Femur (tissue), 1 donor: ENCODE measurements at regions not wholly inside any gene's neighbourhood (a gene's known extent, or its start where the extent isn't known, plus 50 kb on each side); places are given as distances from the start of the nearest gene placed in this dataset.
"Not testable (repeated sequence)": the region's sequence is repeated elsewhere in the genome, so short reads cannot be mapped to it uniquely, and the experiment has no call there.

Source experiments
- DNase-seq: peaks from one replicate; pipeline ENCODE4 v3.0.0-alpha.2; 2017

DNA sequence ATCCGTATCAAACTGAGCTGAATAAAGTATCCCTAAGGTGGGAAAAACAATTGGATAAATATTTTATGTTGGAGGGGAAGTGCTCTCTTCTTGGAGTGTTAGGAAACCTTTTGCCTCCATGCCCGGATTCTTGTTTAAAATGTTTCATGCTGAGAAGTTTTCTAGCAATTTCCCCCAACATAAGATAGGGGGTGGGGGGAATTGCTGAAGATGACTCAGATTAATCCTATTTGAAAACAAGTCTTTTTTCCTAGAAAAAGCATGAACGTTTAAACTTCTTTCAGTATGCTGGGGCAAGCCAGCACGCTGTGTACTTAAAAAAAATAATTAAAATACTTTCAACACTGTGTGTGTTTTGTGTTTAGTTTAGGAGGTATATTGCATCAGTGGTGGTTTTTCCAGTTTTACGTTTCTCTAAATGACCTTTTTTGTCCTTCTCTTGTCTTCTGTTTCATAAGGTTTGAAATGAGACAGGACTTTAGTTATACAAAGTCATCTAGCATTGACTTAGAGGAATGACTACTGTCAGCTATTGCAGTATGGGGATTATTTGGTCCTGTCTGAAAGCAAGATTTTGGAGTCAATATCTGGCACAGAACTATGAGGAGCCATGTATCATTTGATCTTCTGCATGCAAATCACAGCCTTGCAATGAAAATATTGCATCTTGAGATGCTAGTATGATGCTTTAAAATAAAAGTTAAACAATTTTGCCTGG, 295.9 kb downstream of the GATA3 start:
- DNase-seq = no peak

DNA sequence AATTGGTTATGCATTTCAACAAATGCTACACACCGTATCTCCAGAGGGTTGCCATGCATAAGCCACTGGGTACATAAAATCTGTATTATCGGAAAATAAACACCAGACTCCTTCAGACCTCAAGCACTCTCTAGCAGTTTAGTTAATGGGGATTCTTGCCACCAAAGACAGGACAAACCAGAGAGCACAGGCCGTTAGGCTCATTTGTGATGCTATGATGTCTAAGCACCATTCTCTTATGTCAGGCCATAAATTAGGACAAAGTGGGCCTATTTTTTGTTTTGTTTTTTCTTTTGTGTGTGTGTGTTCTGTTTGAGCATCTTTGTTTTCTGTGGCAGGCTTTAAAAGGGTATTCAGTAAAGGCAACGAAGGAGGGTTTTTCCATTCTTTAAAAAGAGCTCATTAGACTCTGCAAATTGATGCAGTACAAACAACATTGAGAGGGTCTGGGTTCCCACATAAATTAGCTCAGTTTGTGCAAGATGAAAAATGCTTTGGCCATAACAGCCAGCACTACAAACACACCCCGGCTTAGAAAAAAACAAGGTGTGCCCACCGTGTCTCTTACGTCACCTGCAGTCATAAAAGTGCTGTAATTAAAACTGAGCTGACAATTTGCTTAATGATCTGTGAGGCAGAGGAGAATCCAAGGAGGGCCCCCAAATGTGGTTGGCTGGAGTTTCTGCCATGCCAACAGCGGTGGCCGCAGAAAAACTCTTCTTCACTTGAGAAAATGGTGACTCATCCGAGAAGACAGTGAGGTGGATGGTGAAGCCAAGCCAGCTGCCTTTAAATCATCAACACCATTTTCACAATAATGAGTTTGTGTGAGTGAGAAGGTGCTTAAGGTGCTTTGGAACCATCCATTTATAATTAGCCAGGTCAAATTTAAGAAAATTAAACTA, 297.9 kb downstream of the GATA3 start:
- no peak for DNase-seq

GRCh38 chr10:8356283-8356682, 301.8 kb downstream of the GATA3 start:
- DNase-seq = no peak

DNA sequence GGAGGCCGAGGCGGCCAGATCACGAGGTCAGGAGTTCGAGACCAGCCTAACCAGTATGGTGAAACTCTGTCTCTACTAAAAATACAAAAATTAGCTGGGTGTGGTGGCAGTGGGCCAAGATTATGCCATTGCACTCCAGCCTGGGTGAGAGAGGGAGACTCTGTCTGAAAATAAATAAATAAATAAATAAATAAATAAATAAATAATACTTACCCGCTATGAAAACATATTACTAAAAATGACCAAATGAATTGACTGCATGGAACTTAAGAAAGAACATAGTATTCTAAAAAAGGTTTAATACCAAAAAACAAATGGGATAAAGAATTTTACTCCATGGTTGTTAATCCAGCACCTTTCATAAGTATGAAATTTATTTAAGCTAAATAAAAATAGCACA, 305.0 kb downstream of the GATA3 start:
- no peak for DNase-seq

DNA sequence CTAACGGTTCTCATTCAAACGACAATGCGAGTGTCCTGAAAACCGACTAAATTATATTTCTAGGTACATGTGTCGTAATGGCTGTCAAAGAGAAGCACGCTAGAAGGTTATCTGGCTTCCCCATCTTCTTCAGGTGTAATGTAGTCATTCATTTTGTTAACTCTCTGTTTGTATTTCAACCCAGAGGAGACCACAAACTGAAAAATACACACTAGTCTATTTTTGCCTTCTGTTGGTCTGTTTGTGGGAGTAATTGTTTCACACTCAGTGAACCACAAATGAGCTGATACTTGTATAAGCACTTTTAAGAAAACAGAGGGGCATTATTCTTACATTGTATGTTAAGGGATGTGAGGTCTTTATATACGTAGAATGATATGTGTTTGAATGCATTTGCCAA, 305.9 kb downstream of the GATA3 start:
- no peak for DNase-seq

GRCh38 chr10:8360814-8361509, 306.5 kb downstream of the GATA3 start:
- DNase-seq = no peak

DNA sequence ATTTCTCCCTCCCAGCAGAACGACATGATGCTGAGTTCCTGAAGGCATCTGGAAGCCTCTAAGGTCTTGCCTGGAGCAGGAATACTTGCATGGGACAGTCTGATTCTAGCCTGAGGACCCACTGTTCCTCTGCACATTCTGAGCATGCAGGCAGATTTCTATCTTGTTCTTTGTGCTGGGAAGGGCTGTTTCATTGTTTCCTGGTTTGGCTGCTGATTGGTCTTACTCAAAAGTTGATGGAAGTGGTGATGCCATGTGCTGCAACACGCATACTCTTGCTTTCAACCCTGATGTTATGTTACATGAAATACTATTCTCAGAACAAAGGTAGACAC, 307.0 kb downstream of the GATA3 start:
- no peak for DNase-seq

DNA sequence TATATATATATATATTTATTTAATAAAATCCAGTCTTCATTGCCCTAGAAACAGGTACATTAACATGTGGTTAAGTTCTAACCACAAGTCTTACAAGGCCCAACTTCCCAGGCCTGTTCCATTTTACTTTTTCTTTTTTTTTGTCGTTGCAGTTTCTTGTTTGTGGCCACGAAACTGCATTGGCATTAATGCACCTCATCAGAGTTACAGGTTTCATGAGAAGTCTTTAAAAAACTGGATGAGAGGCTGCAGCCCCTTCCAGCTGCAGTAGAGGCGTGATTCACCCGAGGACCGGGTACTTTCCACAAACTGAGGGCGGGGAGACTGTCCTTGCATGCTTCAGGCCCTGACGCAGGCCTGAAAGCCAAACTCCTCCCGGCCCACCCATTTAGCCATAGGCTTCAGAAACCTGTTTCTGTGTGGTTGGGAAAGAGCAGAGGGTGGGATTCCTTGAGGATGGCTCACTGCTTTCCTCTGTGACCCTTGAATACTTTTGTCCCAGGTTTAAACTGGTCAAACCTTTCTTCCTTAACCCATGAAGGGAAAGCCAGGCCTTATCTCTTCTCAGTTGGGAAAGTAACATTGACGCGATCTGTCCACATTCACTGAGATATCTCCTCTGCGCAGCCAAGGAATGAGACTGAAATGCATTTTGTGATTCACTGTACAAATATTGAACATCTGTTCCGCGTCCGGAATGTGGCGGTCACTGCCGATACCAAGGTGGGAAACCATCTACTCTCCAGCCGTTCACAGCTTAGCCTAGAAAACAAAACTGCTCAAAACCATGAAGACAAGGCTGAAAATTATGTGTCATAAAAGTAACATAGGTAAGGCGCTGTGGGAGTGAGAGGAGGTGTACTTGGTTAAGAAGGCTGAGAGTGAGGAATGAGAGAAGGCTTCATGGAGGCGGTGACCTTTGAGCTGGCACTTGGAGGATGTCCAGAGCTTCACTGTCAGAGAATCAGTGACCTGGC, 311.7 kb downstream of the GATA3 start:
- peak; percentile 23 for DNase-seq

- not testable (repeated sequence) for DNase-seq
Observed at GRCh38 chr10:8367672-8368411, 313.4 kb downstream of the GATA3 start.

- no peak for DNase-seq
Observed at GRCh38 chr10:8369666-8370065, 315.2 kb downstream of the GATA3 start.

GRCh38 chr10:8374334-8374733, 319.8 kb downstream of the GATA3 start:
- no peak for DNase-seq

- no peak for DNase-seq
Observed at GRCh38 chr10:8375137-8375536, 320.6 kb downstream of the GATA3 start.

- DNase-seq = no peak
Observed at GRCh38 chr10:8378198-8378983, 323.9 kb downstream of the GATA3 start.

DNA sequence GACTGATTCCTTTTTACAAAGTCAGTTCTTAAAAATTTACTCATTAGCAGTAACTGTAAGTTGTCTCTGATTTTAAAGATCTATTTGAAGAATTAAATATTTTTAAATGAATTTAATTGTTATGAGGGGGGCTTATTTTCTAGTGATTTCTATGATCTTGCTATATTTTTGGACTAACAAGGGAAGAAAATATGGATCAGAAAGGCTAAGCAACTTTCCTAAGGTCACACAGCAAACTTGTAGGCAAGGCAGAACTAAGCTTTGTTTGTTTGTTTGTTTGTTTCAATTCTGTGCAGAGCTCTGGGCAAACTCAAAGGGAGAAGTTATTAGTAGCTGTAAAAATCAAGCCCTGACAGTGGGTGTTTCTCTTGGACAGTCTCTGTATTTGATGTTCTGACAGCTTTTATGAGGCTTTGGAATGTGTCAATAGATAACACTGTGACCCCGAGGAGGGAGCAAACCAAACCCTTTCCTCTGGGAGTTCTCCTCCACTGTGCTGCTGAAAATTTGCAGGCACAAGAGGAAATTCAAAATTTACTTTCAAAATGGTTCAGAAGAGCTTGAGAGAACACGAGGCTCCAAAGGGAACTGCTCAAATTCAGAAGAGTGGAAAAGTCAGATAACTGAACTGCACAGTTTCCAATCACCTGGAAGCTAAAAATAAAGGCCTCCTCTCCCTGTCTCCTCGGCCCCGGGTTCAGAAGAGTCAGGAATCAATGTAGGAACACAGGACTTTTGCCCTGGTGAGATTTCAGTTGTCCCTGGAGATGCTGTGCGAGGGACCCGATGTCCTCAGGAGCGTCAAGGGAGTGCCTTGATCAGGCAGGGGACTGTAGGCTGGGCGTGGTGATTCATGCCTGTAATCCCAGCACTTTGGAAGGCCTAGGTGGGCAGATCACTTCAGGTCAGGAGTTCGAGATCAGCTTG, 325.7 kb downstream of the GATA3 start:
- no peak for DNase-seq

GRCh38 chr10:8380833-8381496, 326.5 kb downstream of the GATA3 start:
- no peak for DNase-seq

DNA sequence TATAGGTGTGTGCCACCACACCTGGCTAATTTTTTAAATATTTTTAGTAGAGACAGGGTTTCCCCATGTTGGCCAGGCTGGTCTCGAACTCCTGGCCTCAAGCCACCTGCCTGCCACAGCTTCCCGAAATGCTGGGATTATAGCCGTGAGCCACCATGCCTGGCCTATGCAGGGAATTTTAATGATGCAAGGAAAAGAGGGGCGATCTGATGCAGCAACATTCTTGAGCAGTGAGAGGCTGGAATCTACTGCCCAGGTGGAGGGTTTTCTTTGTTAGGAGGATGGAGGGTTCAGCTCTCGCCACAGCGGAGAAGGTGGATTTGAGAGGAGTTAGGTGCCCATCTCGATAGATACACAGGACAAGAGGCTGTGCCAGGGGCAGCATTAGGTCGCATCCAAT, 332.3 kb downstream of the GATA3 start:
- DNase-seq = no peak

GRCh38 chr10:8389630-8390029, 335.1 kb downstream of the GATA3 start:
- no peak for DNase-seq

DNA sequence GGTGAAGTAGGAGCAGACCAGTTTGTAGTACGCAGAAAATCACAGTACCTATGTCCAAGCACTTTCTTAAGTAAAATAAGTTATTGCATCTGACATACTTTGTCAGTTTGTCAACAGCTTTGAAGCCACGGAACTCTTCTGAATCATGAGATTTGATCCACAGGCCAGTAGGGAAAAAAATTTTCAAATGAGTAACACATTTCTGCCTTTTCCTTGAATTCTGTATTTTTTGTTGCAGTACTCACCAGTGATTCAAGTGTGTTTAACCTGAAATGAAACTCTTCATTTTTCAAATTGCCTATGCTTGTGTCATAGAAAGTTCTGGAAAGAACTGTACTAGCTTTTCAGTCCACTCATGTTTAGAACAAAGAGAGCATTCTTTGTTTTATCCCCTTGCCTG, 337.7 kb downstream of the GATA3 start:
- DNase-seq = no peak

DNA sequence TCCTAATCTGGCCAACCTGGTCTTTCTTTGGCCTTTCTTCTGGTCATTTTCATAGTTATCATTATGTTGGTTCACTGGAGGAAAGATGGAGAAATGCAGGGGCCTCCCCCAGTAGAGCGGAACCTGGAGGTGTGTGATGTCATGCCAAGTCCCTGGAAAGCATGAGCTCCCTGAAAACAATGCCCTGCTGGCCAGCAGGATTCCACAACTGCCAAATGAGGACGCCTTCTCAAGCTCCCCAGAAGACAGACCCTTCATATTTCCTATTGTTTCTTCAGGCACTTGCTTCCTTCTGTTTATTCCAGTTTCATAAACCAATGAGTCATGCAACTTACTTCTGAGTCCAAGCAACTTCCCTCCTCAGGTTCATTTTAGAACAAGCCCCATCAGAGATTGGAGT, 339.0 kb downstream of the GATA3 start:
- DNase-seq = no peak
